GM23248 (cell line): ENCODE measurements at regions not wholly inside any gene's neighbourhood (a gene's known extent, or its start where the extent isn't known, plus 50 kb on each side); places are given as distances from the start of the nearest gene placed in this dataset.
"Not testable (repeated sequence)": the region's sequence is repeated elsewhere in the genome, so short reads cannot be mapped to it uniquely, and the experiment has no call there.

Experiments used
- DNase-seq: peaks from one replicate; pipeline ENCODE4 v3.0.0-alpha.2; 2015
- H2AFZ ChIP-seq: fragments of 200-600 bp; sonication (generic); 2 replicates; pipeline ENCODE4 v1.6.1; 2016; ENCODE audit warnings: antibody characterized with exemption
- H3F3A ChIP-seq: fragments of 200-600 bp; sonication (generic); 2 replicates; pipeline ENCODE4 v1.6.1; 2016; ENCODE audit warnings: mild to moderate bottlenecking, antibody characterized with exemption, mixed run types; ENCODE audit not compliant: insufficient read depth
- H3K27ac ChIP-seq: fragments of 200-600 bp; sonication (generic); 2 replicates; pipeline ENCODE4 v1.5.1; 2016; ENCODE audit warnings: mild to moderate bottlenecking
- H3K27me3 ChIP-seq: fragments of 200-600 bp; sonication (generic); replicated peaks from 2 replicates; pipeline ENCODE4 v1.6.1; 2016; ENCODE audit warnings: mild to moderate bottlenecking; ENCODE audit not compliant: insufficient read depth
- H3K36me3 ChIP-seq: fragments of 200-600 bp; sonication (generic); 2 replicates; pipeline ENCODE4 v1.6.1; 2016; ENCODE audit warnings: low read depth, mild to moderate bottlenecking
- H3K4me1 ChIP-seq: fragments of 200-600 bp; sonication (generic); 2 replicates; pipeline ENCODE4 v1.6.1; 2016; ENCODE audit warnings: mild to moderate bottlenecking; ENCODE audit not compliant: insufficient read depth
- H3K4me2 ChIP-seq: fragments of 200-600 bp; sonication (generic); one replicate; pipeline ENCODE4 v1.6.1; 2016; ENCODE audit warnings: mild to moderate bottlenecking; ENCODE audit not compliant: unreplicated experiment
- H3K4me3 ChIP-seq: fragments of 200-600 bp; sonication (generic); 2 replicates; pipeline ENCODE4 v1.5.1; 2016; ENCODE audit warnings: mild to moderate bottlenecking
- H3K79me2 ChIP-seq: fragments of 200-600 bp; sonication (generic); 2 replicates; pipeline ENCODE4 v1.6.1; 2016; ENCODE audit warnings: mild to moderate bottlenecking; ENCODE audit not compliant: insufficient read depth
- H3K9ac ChIP-seq: fragments of 200-600 bp; sonication (generic); 2 replicates; pipeline ENCODE4 v1.6.1; 2016; ENCODE audit warnings: mild to moderate bottlenecking
- H3K9me2 ChIP-seq: fragments of 200-600 bp; sonication (generic); 2 replicates; pipeline ENCODE4 v1.6.1; 2016; ENCODE audit warnings: mixed run types, mild to moderate bottlenecking, moderate library complexity; ENCODE audit not compliant: insufficient read depth
- H3K9me3 ChIP-seq: fragments of 200-600 bp; sonication (generic); one replicate; pipeline ENCODE4 v1.6.1; 2017; ENCODE audit warnings: low read depth
- H4K20me1 ChIP-seq: fragments of 200-600 bp; sonication (generic); 2 replicates; pipeline ENCODE4 v1.6.0; 2016; ENCODE audit not compliant: insufficient read depth
- EZH2 ChIP-seq: fragments of 200-600 bp; sonication (generic); IDR thresholded peaks from 2 replicates; pipeline ENCODE4 v1.6.1; 2018; ENCODE audit warnings: antibody characterized with exemption, mild to moderate bottlenecking; ENCODE audit not compliant: insufficient read depth, poor library complexity, severe bottlenecking
- EZH2phosphoT487 ChIP-seq: fragments of 200-600 bp; sonication (generic); IDR thresholded peaks from 2 replicates; pipeline ENCODE4 v1.6.1; 2018; ENCODE audit warnings: antibody characterized with exemption, moderate library complexity, mild to moderate bottlenecking, low read depth; ENCODE audit not compliant: insufficient read depth
- WGBS, 2 experiments: methylation state at CpG; one replicate each; pipeline ENCODE4 v1.1.6; 2015 to 2017; ENCODE audit warnings: low lambda C conversion rate in 2 of 2, low coverage in 1 of 2; ENCODE audit errors: missing lambda C conversion rate in 2 of 2; 5-methylcytosine and 5-hydroxymethylcytosine counted together
- in situ Hi-C: fragments of 300-500 bp; cut with MboI; formaldehyde crosslinking; loops from 2 replicates; pipeline ENCODE4 v1.15.0; 2020

GRCh38 chr11:49377978-49378377, 169.6 kb upstream of the FOLH1 start:
- no peak for DNase-seq
- Histone ChIP-seq H2AFZ (no peak overlapping the region), H3K9me2 (no peaks in the 10 kb centered on the region), H3K4me3 (no peak overlapping the region), H3K9me3 (no peaks in the 10 kb centered on the region), H3K36me3 (no peaks in the 10 kb centered on the region), H3K27me3 (no peaks in the 10 kb centered on the region), H3K4me2 (no peak overlapping the region), H4K20me1 (no peaks in the 10 kb centered on the region), H3F3A (no peaks in the 10 kb centered on the region), H3K4me1 (no peaks in the 10 kb centered on the region), H3K79me2 (no peaks in the 10 kb centered on the region), H3K27ac (no peak overlapping the region), H3K9ac (no peak overlapping the region)
- WGBS, 2 experiments = 44 to 51% methylated on average over 7 of the region's 7 CpGs
- in situ Hi-C loops = no loop called here
- TF ChIP-seq EZH2phosphoT487 (no peak), EZH2 (no peak)

DNA sequence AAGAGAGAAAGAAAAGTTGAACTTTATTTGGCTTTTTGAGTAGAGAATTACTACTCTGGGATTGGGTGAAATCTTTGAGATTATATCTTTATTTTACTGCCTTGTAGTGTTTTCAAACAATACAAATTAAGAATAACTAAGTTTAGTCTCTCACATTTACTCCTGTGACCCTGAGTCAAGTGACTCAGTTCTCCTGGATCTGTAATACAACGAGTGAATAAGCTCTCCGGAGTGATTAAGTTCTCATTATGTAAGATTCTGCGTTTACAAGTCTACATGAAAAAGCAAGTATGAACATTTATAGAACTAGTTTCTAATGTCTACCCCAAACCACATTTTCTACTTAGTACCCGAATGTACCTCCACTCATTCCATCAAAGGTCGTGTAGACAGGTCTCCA, 165.5 kb upstream of the FOLH1 start:
- H3K4me1 ChIP-seq, H3K27me3 ChIP-seq, H3K4me3 ChIP-seq, H3K9me2 ChIP-seq, H4K20me1 ChIP-seq, DNase-seq, H3K36me3 ChIP-seq, H3K9ac ChIP-seq, H3K9me3 ChIP-seq, H3F3A ChIP-seq, H3K79me2 ChIP-seq, in situ Hi-C loops, H2AFZ ChIP-seq, H3K27ac ChIP-seq, H3K4me2 ChIP-seq: not testable (repeated sequence)
- 50 to 57% methylated on average over 5 of the region's 5 CpGs for WGBS, 2 experiments

GRCh38 chr11:49373385-49373784, 165.0 kb upstream of the FOLH1 start:
- H3K27me3 ChIP-seq, H2AFZ ChIP-seq, H3K9me3 ChIP-seq: not testable (repeated sequence)

GRCh38 chr11:49372137-49372536, 163.7 kb upstream of the FOLH1 start:
- H2AFZ ChIP-seq, DNase-seq, H3K4me3 ChIP-seq, H3K9ac ChIP-seq, H3K9me2 ChIP-seq, H3K79me2 ChIP-seq, H4K20me1 ChIP-seq, H3K27me3 ChIP-seq, H3K9me3 ChIP-seq, H3K4me2 ChIP-seq, H3K36me3 ChIP-seq, in situ Hi-C loops, H3K4me1 ChIP-seq, H3F3A ChIP-seq, H3K27ac ChIP-seq: not testable (repeated sequence)

More at GRCh38 chr11:49373385-49373784, 165.0 kb upstream of the FOLH1 start:
- H3K4me3 ChIP-seq, H3K9ac ChIP-seq, H3K27ac ChIP-seq, H3K36me3 ChIP-seq, H3K9me2 ChIP-seq, H4K20me1 ChIP-seq, H3K4me1 ChIP-seq, H3K79me2 ChIP-seq, DNase-seq, H3K4me2 ChIP-seq, in situ Hi-C loops, H3F3A ChIP-seq: not testable (repeated sequence)

DNA sequence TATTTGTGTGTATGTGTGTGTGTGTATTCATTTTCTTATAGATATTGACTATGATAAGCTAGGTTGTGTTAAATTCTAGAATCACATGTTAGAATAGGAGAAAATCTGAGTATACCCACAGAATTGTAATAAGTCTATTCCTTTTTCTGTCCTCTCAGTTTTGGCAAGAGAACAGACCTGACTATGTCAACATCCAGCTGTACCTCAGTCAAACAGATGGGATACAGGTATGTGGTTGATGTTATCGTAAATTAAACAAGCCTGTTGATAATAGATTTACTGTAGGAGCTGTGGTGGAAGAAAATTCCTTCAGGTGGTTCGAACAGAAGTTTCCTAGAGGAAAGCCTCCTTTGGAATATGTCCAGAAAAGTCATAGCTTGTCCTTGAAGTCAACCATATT, 160.2 kb upstream of the FOLH1 start:
- H3K9me2 ChIP-seq, DNase-seq, H3F3A ChIP-seq, H3K4me2 ChIP-seq, H3K9me3 ChIP-seq, H3K4me3 ChIP-seq, H3K27me3 ChIP-seq, H4K20me1 ChIP-seq, H3K79me2 ChIP-seq, H3K9ac ChIP-seq, H3K27ac ChIP-seq, in situ Hi-C loops, H3K4me1 ChIP-seq, H2AFZ ChIP-seq, H3K36me3 ChIP-seq: not testable (repeated sequence)
- WGBS, 2 experiments = 52 to 53% methylated on average over 2 of the region's 2 CpGs

DNA sequence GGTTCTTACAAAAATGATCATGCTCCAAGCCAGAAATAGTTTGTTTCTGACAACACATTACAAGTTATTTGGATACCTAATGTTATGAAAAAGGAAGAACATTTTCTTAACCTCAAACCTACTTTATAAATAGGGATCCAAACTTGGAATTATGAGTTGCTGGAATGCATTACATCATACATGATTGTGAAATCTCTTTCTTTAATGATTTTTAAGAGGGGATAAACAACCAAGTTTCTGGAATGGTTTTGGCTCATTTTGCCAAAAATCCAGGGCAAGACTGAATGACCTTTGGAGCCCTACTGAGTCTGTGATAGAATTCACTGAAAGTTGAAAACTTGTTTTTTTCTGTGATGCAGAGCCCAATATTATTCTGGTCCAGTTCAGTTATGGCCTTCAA, 157.0 kb upstream of the FOLH1 start:
- H3K9ac ChIP-seq, in situ Hi-C loops, H3K9me2 ChIP-seq, H3K27me3 ChIP-seq, H4K20me1 ChIP-seq, DNase-seq, H3F3A ChIP-seq, H3K27ac ChIP-seq, H3K4me3 ChIP-seq, H3K4me1 ChIP-seq, H3K4me2 ChIP-seq, H3K9me3 ChIP-seq, H3K36me3 ChIP-seq, H3K79me2 ChIP-seq, H2AFZ ChIP-seq: not testable (repeated sequence)

DNA sequence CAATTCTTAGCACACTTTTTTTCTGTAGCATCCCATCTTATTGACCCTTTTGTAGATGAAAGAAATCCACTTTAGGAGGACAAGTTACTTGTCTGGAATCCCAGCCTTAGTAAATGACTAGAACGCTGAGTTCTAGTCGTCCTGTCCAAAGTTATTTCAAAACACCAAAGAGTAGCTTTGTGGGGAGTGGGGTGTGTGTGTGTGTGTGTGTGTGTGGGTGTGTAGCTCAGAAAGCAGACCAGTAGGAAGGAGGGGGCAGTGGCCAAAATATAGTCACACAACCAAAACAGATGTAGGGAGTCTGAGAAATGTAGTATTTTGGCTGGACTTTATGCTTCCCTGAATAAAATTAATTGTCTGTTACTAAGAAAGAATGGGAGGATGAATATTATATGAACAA, 154.6 kb upstream of the FOLH1 start:
- H3K9me3 ChIP-seq, H3K27me3 ChIP-seq, H3K79me2 ChIP-seq, H3F3A ChIP-seq, H3K4me3 ChIP-seq, H4K20me1 ChIP-seq, H3K9me2 ChIP-seq, H3K4me1 ChIP-seq, H3K36me3 ChIP-seq, H3K27ac ChIP-seq, DNase-seq, in situ Hi-C loops, H2AFZ ChIP-seq, H3K4me2 ChIP-seq, H3K9ac ChIP-seq: not testable (repeated sequence)
- WGBS, 2 experiments = 21 to 25% methylated on average over 2 of the region's 2 CpGs

GRCh38 chr11:49354536-49354935, 146.1 kb upstream of the FOLH1 start:
- H3K4me2 ChIP-seq, H3K27ac ChIP-seq, H3K36me3 ChIP-seq, in situ Hi-C loops, H3K9me2 ChIP-seq, H2AFZ ChIP-seq, H3F3A ChIP-seq, H3K9me3 ChIP-seq, H3K4me1 ChIP-seq, H4K20me1 ChIP-seq, H3K79me2 ChIP-seq, DNase-seq, H3K27me3 ChIP-seq, H3K9ac ChIP-seq, H3K4me3 ChIP-seq: not testable (repeated sequence)
